Ishikawa (cell line): ENCODE measurements at regions not wholly inside any gene's neighbourhood (a gene's known extent, or its start where the extent isn't known, plus 50 kb on each side); places are given as distances from the start of the nearest gene placed in this dataset.

ENCODE experiments used
- CEBPB ChIP-seq: IDR thresholded peaks from 2 replicates; pipeline ENCODE4 v1.6.1; 2012
- CREB1 ChIP-seq: IDR thresholded peaks from 2 replicates; pipeline ENCODE4 v1.6.1; 2012; ENCODE audit warnings: low read depth
- EGR1 ChIP-seq: IDR thresholded peaks from 2 replicates; pipeline ENCODE4 v1.6.1; 2012
- EP300 ChIP-seq: IDR thresholded peaks from 2 replicates; pipeline ENCODE4 v1.6.1; 2012; ENCODE audit warnings: borderline replicate concordance
- FOXM1 ChIP-seq: IDR thresholded peaks from 2 replicates; pipeline ENCODE4 v1.6.1; 2012; ENCODE audit warnings: low read depth, borderline replicate concordance
- MAX ChIP-seq: IDR thresholded peaks from 2 replicates; pipeline ENCODE4 v1.6.1; 2012
- NFIC ChIP-seq: IDR thresholded peaks from 2 replicates; pipeline ENCODE4 v1.6.1; 2012
- RAD21 ChIP-seq: IDR thresholded peaks from 2 replicates; pipeline ENCODE4 v1.6.1; 2012; ENCODE audit warnings: low read depth
- REST ChIP-seq: IDR thresholded peaks from 2 replicates; pipeline ENCODE4 v1.6.1; 2012; ENCODE audit warnings: low read depth, mild to moderate bottlenecking
- TAF1 ChIP-seq: IDR thresholded peaks from 2 replicates; pipeline ENCODE4 v1.6.1; 2012; ENCODE audit warnings: low read depth, mild to moderate bottlenecking
- TCF12 ChIP-seq: IDR thresholded peaks from 2 replicates; pipeline ENCODE4 v1.6.1; 2012; ENCODE audit warnings: low read depth
- TEAD4 ChIP-seq: IDR thresholded peaks from 2 replicates; pipeline ENCODE4 v1.6.1; 2012
- USF1 ChIP-seq: IDR thresholded peaks from 2 replicates; pipeline ENCODE4 v1.6.1; 2012
- YY1 ChIP-seq: IDR thresholded peaks from 2 replicates; pipeline ENCODE4 v1.6.1; 2012; ENCODE audit warnings: low read depth
- ZBTB7A ChIP-seq: IDR thresholded peaks from 2 replicates; pipeline ENCODE4 v1.6.1; 2012; ENCODE audit warnings: low read depth

GRCh38 chr2:12033494-12033893 lies 287.1 kb downstream of the LPIN1 start:
- TF ChIP-seq CEBPB = no peak
- TF ChIP-seq TAF1 = no peak
- TF ChIP-seq RAD21 = no peak
- TF ChIP-seq USF1 = no peak
- TF ChIP-seq YY1 = no peak

GRCh38 chr2:12034382-12034781 lies 287.9 kb downstream of the LPIN1 start:
- TF ChIP-seq EP300 = no peak
- TF ChIP-seq CEBPB = no peak
- no peak for TF ChIP-seq EGR1

GRCh38 chr2:12035029-12035720 lies 288.7 kb downstream of the LPIN1 start:
- no peak for TF ChIP-seq TEAD4
- TF ChIP-seq ZBTB7A = no peak

- TF ChIP-seq TEAD4 (no peak), CREB1 (no peak), TAF1 (no peak), ZBTB7A (no peak), NFIC (no peak), FOXM1 (no peak), EP300 (no peak)
Measured at GRCh38 chr2:12035956-12036639, 289.7 kb downstream of the LPIN1 start.

GRCh38 chr2:12036640-12036983 lies 290.2 kb downstream of the LPIN1 start:
- TF ChIP-seq EP300 = no peak
- no peak for TF ChIP-seq USF1
- TF ChIP-seq EGR1 = no peak
- no peak for TF ChIP-seq ZBTB7A
- no peak for TF ChIP-seq RAD21
- no peak for TF ChIP-seq CEBPB
- TF ChIP-seq TCF12 = no peak
- no peak for TF ChIP-seq CREB1

GRCh38 chr2:12037301-12037700 lies 290.9 kb downstream of the LPIN1 start:
- TF ChIP-seq EGR1 (no peak), RAD21 (no peak), FOXM1 (no peak), CREB1 (no peak), EP300 (no peak), NFIC (no peak), TCF12 (no peak), TAF1 (no peak), MAX (no peak), ZBTB7A (no peak), USF1 (no peak), YY1 (no peak), REST (no peak), CEBPB (no peak), TEAD4 (no peak)

- TF ChIP-seq YY1 = no peak
- no peak for TF ChIP-seq CEBPB
- TF ChIP-seq EGR1 = no peak
- no peak for TF ChIP-seq CREB1
- TF ChIP-seq ZBTB7A = no peak
- TF ChIP-seq TCF12 = no peak
Measured at GRCh38 chr2:12041236-12041635, 294.8 kb downstream of the LPIN1 start.

- TF ChIP-seq TAF1 (no peak), YY1 (no peak), REST (no peak), EGR1 (no peak), EP300 (no peak), TEAD4 (no peak), CEBPB (no peak), FOXM1 (no peak), USF1 (no peak), TCF12 (no peak)
Measured at GRCh38 chr2:12043131-12043530, 296.7 kb downstream of the LPIN1 start.
